Cardiac muscle cell (in vitro differentiated cells and primary cell): ENCODE measurements at regions not wholly inside any gene's neighbourhood (a gene's known extent, or its start where the extent isn't known, plus 50 kb on each side); places are given as distances from the start of the nearest gene placed in this dataset.
A peak's percentile ranks its signal among the peaks of the same experiment; 100 is the strongest.

Experiments
- DNase-seq, 2 donors: peaks; one replicate each; pipeline versions ENCODE4 v3.0.0 to v3.0.0-alpha.2; 2010 to 2017; ENCODE audit warnings: low read depth in 1 of 2, low spot score in 1 of 2
- H3K27ac ChIP-seq: fragments of 200-600 bp; sonication (generic); 2 replicates; pipeline ENCODE4 v1.5.1; 2016
- H3K27me3 ChIP-seq: fragments of 200-600 bp; sonication (generic); 2 replicates; pipeline ENCODE4 v1.6.0; 2016; ENCODE audit warnings: control low read depth
- H3K36me3 ChIP-seq: fragments of 200-600 bp; sonication (generic); 2 replicates; pipeline ENCODE4 v1.5.1; 2016; ENCODE audit warnings: control low read depth
- H3K4me1 ChIP-seq: fragments of 200-600 bp; sonication (generic); 2 replicates; pipeline ENCODE4 v1.8.1; 2017; ENCODE audit warnings: low read depth, mild to moderate bottlenecking, mixed run types
- H3K4me3 ChIP-seq: fragments of 200-600 bp; sonication (generic); 2 replicates; pipeline ENCODE4 v1.5.1; 2016; ENCODE audit warnings: mild to moderate bottlenecking
- H3K9me3 ChIP-seq: fragments of 200-600 bp; sonication (generic); 2 replicates; pipeline ENCODE4 v1.5.1; 2017; ENCODE audit warnings: low read depth, mild to moderate bottlenecking, control low read depth
- TF ChIP-seq, protein P1 (sequence below): IDR thresholded peaks from 2 replicates; pipeline ENCODE4 v1.5.1; 2012; ENCODE audit warnings: low read depth, mild to moderate bottlenecking, low read length

DNA sequence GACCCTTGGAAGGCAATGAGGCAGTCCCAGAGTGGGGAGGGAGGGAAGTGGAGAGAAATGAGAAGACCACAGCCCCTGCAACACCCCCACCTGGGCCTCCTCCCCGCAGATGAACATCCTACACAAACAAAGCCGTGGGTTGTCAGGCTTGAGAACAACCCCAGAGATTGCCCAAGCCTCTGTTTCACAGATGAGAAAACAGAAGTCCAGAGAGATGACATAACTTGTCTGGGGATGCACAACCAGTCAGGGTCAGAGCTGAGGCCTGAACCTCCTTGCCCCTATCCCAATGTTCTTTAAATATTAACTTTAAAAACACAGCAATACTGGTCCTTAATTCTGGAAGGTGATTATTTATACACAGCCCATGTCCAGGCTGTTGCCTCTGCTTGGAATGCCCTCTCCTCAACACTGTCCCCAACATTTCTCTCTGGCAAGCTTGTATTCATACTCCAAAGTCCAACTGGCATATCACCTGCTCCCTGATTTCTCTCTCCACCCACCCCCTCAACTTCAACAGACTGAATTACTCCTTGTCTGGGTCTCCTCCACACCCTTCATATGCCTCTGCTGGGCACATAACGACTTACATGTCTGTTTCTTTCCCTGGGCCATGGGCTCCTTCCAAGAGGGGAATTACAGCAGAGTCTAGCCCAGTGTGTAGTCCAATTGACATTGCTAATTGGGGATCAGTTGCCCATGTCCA lies 135.5 kb upstream of the LRFN2 start:
- no peaks in the 10 kb centered on the region for H3K9me3 ChIP-seq
- DNase-seq = no peak
- no peaks in the 10 kb centered on the region for H3K36me3 ChIP-seq
- no peak overlapping the region for H3K27ac ChIP-seq
- H3K27me3 ChIP-seq = no peaks in the 10 kb centered on the region
- H3K4me3 ChIP-seq = no peak overlapping the region
- TF ChIP-seq, protein P1, sequence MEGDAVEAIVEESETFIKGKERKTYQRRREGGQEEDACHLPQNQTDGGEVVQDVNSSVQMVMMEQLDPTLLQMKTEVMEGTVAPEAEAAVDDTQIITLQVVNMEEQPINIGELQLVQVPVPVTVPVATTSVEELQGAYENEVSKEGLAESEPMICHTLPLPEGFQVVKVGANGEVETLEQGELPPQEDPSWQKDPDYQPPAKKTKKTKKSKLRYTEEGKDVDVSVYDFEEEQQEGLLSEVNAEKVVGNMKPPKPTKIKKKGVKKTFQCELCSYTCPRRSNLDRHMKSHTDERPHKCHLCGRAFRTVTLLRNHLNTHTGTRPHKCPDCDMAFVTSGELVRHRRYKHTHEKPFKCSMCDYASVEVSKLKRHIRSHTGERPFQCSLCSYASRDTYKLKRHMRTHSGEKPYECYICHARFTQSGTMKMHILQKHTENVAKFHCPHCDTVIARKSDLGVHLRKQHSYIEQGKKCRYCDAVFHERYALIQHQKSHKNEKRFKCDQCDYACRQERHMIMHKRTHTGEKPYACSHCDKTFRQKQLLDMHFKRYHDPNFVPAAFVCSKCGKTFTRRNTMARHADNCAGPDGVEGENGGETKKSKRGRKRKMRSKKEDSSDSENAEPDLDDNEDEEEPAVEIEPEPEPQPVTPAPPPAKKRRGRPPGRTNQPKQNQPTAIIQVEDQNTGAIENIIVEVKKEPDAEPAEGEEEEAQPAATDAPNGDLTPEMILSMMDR = no peak
- H3K4me1 ChIP-seq = peaks cover 23% of the 10 kb centered on the region

DNA sequence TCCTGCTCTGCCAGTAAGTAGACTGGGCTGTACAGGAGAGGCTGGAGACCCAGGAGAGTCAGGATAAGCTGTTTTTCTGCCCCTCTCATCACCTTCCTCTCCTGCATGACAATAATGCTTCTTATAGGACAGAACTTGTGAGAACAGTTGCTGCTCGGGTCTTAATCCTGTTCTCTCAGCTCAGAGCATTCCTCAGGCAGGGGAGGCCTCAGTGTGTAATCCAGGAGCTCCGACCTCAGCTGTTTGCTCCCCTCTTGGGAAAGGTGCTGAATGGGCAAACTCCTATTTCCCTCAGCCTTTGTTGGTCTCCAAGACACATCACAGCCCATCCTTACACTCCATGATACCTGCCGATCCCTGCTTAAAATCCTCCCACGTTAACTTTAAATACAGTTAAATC lies 134.9 kb upstream of the LRFN2 start:
- no peaks in the 10 kb centered on the region for H3K36me3 ChIP-seq
- H3K9me3 ChIP-seq = no peaks in the 10 kb centered on the region
- DNase-seq = peak in 1 of 2 donors; percentile 14
- H3K27ac ChIP-seq = peak overlapping the region; percentile 22
- H3K4me3 ChIP-seq = no peak overlapping the region
- H3K4me1 ChIP-seq = peaks cover 23% of the 10 kb centered on the region
- H3K27me3 ChIP-seq = no peaks in the 10 kb centered on the region
- TF ChIP-seq, protein P1 = no peak

DNA sequence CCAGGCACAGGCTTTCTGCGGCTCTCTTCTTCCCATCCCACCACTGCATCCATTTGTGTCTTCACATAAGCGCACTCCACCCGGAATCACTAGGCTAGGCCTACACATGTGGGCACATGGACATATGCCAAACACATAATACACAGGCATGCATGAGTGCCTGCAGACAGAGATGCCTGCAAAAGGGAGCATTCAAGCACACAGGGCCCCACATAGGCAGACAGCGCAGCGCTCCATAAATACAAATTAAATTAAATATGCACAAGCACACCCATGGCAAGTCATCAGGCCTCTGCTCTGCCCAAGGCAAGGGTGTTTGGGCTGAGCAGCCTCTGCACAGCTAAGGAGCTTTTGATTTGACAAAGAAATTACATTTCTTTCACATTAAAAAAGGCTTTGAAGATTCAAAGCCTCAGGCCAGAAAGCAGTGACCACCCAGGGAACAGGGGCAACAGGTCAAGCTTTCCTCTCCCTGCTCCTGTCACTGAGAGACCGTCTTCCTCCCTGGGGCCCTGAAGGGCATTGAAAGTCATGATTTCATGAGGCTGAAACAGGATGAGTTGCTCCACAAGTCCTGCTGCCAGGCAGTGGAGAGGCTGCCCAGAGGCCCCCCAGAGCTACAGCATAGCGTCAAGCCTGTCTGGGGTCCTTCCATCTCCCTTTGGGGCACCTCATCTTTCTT lies 134.2 kb upstream of the LRFN2 start:
- Histone ChIP-seq H3K36me3 (no peaks in the 10 kb centered on the region), H3K27ac (peak overlapping the region; percentile 22), H3K4me3 (no peak overlapping the region), H3K4me1 (peaks cover 23% of the 10 kb centered on the region), H3K27me3 (no peaks in the 10 kb centered on the region), H3K9me3 (no peaks in the 10 kb centered on the region)
- TF ChIP-seq, protein P1 = no peak
- no peak for DNase-seq

GRCh38 chr6:40720375-40720748 lies 133.2 kb upstream of the LRFN2 start:
- H3K4me3 ChIP-seq = no peak overlapping the region
- H3K4me1 ChIP-seq = peaks cover 33% of the 10 kb centered on the region
- no peak for DNase-seq
- TF ChIP-seq, protein P1 = no peak
- H3K9me3 ChIP-seq = no peaks in the 10 kb centered on the region
- H3K27ac ChIP-seq = no peak overlapping the region
- no peaks in the 10 kb centered on the region for H3K27me3 ChIP-seq
- H3K36me3 ChIP-seq = no peaks in the 10 kb centered on the region

GRCh38 chr6:40719671-40720374 lies 132.7 kb upstream of the LRFN2 start:
- Histone ChIP-seq H3K27ac (no peak overlapping the region), H3K9me3 (no peaks in the 10 kb centered on the region), H3K4me3 (no peak overlapping the region), H3K4me1 (peaks cover 36% of the 10 kb centered on the region), H3K36me3 (no peaks in the 10 kb centered on the region), H3K27me3 (no peaks in the 10 kb centered on the region)
- TF ChIP-seq, protein P1 = no peak
- DNase-seq = peak; percentile 31 to 60
